ENCODE measurements at regions not wholly inside any gene's neighbourhood (a gene's known extent, or its start where the extent isn't known, plus 50 kb on each side); places are given as distances from the start of the nearest gene placed in this dataset.

DNA sequence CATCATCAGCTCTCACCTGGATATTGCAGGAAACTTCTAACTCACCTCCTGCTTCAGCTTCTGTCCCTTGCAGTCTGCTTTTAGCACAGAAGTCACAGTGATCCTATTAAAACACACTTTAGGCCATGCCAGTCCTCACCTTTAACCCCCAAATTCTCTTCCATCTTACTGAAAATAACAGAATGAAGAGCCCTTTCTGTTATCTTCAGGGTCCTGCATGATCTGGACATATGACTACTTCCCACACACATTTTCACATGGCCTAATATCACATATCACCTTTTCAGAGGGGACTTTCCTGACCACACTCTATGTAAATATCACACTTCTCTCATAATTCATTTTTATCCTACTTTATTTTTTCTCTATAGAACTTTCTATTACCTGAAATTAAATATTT lies 550.6 kb upstream of the CLINT1 start:
- Histone ChIP-seq H3K4me3 (ENCODE audit: low read depth, low read length, poor library complexity, severe bottlenecking) (no peak overlapping the region), H3K27me3 (ENCODE audit: insufficient read depth, low read length) (no peaks in the 10 kb centered on the region), H3K9me3 (ENCODE audit: low read length) (no peaks in the 10 kb centered on the region), H3K36me3 (ENCODE audit: insufficient read depth, low read length) (no peaks in the 10 kb centered on the region), H4K20me1 (ENCODE audit: insufficient read depth, low read length) (no peaks in the 10 kb centered on the region), H3K4me1 (ENCODE audit: insufficient read depth, low read length, severe bottlenecking) (no peaks in the 10 kb centered on the region), H3K9me2 (ENCODE audit: low read depth, low read length) (no peaks in the 10 kb centered on the region), H3K79me2 (ENCODE audit: insufficient read depth, low read length) (no peaks in the 10 kb centered on the region), H3K27ac (ENCODE audit: low read depth, low read length, poor library complexity, severe bottlenecking) (no peak overlapping the region), H2AFZ (ENCODE audit: low read length) (no peak overlapping the region), H3K4me2 (ENCODE audit: low read length) (no peak overlapping the region), H3K9ac (ENCODE audit: low read length) (no peak overlapping the region), H3F3A (ENCODE audit: insufficient read depth, low read length) (no peaks in the 10 kb centered on the region)
- TF ChIP-seq, protein P1, sequence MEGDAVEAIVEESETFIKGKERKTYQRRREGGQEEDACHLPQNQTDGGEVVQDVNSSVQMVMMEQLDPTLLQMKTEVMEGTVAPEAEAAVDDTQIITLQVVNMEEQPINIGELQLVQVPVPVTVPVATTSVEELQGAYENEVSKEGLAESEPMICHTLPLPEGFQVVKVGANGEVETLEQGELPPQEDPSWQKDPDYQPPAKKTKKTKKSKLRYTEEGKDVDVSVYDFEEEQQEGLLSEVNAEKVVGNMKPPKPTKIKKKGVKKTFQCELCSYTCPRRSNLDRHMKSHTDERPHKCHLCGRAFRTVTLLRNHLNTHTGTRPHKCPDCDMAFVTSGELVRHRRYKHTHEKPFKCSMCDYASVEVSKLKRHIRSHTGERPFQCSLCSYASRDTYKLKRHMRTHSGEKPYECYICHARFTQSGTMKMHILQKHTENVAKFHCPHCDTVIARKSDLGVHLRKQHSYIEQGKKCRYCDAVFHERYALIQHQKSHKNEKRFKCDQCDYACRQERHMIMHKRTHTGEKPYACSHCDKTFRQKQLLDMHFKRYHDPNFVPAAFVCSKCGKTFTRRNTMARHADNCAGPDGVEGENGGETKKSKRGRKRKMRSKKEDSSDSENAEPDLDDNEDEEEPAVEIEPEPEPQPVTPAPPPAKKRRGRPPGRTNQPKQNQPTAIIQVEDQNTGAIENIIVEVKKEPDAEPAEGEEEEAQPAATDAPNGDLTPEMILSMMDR (IDR thresholded peaks at IDR 0.05; ENCODE audit: low read length): no peak
- TF ChIP-seq EZH2 (IDR thresholded peaks at IDR 0.05; ENCODE audit: borderline replicate concordance, low read length): no peak

- Histone ChIP-seq H3K4me2 (ENCODE audit: low read length) (no peak overlapping the region), H3K27me3 (ENCODE audit: insufficient read depth, low read length) (no peaks in the 10 kb centered on the region), H3K9me3 (ENCODE audit: low read length) (peaks cover 3% of the 10 kb centered on the region; the same call in 1 of the 2 replicates), H3K4me3 (ENCODE audit: low read depth, low read length, poor library complexity, severe bottlenecking) (no peak overlapping the region), H2AFZ (ENCODE audit: low read length) (no peak overlapping the region), H3K4me1 (ENCODE audit: insufficient read depth, low read length, severe bottlenecking) (no peaks in the 10 kb centered on the region), H3F3A (ENCODE audit: insufficient read depth, low read length) (no peaks in the 10 kb centered on the region), H3K9me2 (ENCODE audit: low read depth, low read length) (no peaks in the 10 kb centered on the region), H3K9ac (ENCODE audit: low read length) (no peak overlapping the region), H3K27ac (ENCODE audit: low read depth, low read length, poor library complexity, severe bottlenecking) (no peak overlapping the region), H3K79me2 (ENCODE audit: insufficient read depth, low read length) (no peaks in the 10 kb centered on the region), H4K20me1 (ENCODE audit: insufficient read depth, low read length) (no peaks in the 10 kb centered on the region), H3K36me3 (ENCODE audit: insufficient read depth, low read length) (no peaks in the 10 kb centered on the region)
- TF ChIP-seq, protein P1 (IDR thresholded peaks at IDR 0.05; ENCODE audit: low read length): no peak
- TF ChIP-seq EZH2 (IDR thresholded peaks at IDR 0.05; ENCODE audit: borderline replicate concordance, low read length): no peak
These were observed 548.9 kb upstream of the CLINT1 start for GRCh38 chr5:158407824-158408195.

DNA sequence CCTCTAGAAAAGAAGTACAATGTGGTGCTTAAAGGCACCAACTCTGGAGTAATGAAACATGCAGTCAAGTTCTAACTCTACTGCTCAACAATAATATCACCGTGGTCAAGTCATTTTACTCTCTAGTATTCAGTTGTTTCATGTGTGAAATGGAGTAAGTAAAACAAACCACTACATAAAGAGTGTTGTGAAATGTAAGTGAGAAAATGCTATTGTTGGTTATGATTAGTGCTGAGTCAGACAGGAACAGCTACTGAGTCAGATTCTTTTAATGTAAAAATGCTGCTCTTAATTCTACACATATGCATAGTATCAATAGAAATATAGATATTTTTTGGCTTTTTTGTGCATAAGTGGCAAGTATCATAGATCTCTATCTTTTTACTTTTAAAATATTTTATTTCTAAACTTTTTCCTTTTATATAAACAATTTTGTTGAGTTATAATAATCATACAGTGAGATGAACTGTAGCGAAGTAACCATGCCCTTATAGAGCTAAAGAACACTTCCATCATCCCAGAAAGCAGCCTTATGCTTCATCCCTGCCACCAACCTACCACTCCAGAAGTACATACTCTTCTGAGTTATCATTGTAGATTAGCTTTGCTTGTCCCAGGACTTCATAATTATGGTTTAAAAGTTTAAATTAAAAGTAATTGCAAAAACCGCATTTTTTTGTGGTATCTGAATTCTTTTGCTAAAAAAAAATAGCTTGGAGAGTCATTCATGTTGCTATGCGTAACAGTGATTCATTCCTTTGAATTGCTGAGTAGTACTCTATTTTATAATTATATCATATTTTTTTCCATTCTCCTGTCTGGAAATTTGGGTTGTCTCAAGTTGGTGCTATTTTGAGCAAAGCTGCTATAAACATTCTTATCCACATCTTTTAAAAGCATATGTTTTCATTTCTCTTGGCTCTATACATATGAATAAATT lies 548.2 kb upstream of the CLINT1 start:
- no peaks in the 10 kb centered on the region for H3F3A ChIP-seq (ENCODE audit: insufficient read depth, low read length)
- H3K79me2 ChIP-seq (ENCODE audit: insufficient read depth, low read length): no peaks in the 10 kb centered on the region
- H3K4me2 ChIP-seq (ENCODE audit: low read length): no peak overlapping the region
- H3K9me2 ChIP-seq (ENCODE audit: low read depth, low read length): no peaks in the 10 kb centered on the region
- H3K4me1 ChIP-seq (ENCODE audit: insufficient read depth, low read length, severe bottlenecking): no peaks in the 10 kb centered on the region
- H3K9ac ChIP-seq (ENCODE audit: low read length): no peak overlapping the region
- no peak overlapping the region for H3K27ac ChIP-seq (ENCODE audit: low read depth, low read length, poor library complexity, severe bottlenecking)
- H3K9me3 ChIP-seq (ENCODE audit: low read length): peaks cover 10% of the 10 kb centered on the region
- no peaks in the 10 kb centered on the region for H3K27me3 ChIP-seq (ENCODE audit: insufficient read depth, low read length)
- H3K36me3 ChIP-seq (ENCODE audit: insufficient read depth, low read length): no peaks in the 10 kb centered on the region
- no peak overlapping the region for H3K4me3 ChIP-seq (ENCODE audit: low read depth, low read length, poor library complexity, severe bottlenecking)
- H4K20me1 ChIP-seq (ENCODE audit: insufficient read depth, low read length): no peaks in the 10 kb centered on the region
- TF ChIP-seq EZH2 (IDR thresholded peaks at IDR 0.05; ENCODE audit: borderline replicate concordance, low read length): no peak
- TF ChIP-seq, protein P1 (IDR thresholded peaks at IDR 0.05; ENCODE audit: low read length): no peak
- no peak overlapping the region for H2AFZ ChIP-seq (ENCODE audit: low read length)
